ENCODE measurements at regions not wholly inside any gene's neighbourhood (a gene's known extent, or its start where the extent isn't known, plus 50 kb on each side); places are given as distances from the start of the nearest gene placed in this dataset.

DNA sequence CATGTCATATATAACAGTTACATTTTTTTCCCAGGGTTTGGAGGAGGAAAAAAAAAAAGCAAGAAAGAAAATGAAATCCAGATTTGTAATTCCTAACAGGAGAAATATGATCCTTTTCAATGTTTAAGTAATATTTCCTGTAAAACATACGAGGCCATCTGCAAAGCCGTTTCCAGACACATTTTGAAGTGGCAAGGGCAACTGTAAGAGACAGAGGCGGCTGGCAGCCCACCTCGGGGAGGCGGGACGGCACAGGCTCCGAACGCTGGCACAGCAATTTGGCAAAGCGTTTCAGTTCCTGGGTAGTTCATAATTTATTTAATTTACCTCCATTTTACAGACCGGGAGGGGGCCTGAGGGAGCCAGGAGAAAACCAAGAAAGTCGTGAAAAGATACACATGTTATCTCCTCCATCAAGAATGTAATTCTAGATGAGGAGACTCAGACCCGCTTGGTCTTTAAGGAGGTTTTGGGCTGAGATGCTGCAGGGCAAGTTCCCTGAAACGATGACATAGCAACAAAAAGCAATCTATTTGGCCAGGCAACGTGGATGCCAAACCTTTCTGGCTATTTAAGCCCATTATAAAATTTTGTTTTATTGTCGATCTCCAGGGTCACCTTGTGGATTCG, 448.5 kb upstream of the MKI67 start:
- Histone ChIP-seq H3K36me3 (ENCODE audit: control insufficient read depth in 1 of 2, insufficient read depth in 2 of 2, low read length in 2 of 2) (no peaks in the 10 kb centered on the region), H3K4me2 (ENCODE audit: low read length) (no peak overlapping the region), H4K20me1 (ENCODE audit: insufficient read depth) (no peaks in the 10 kb centered on the region), H3K9me3 (ENCODE audit: control insufficient read depth in 1 of 2, insufficient read depth in 1 of 2, low read depth in 1 of 2, low read length in 2 of 2) (no peaks in the 10 kb centered on the region), H3K27ac (ENCODE audit: low read depth, low read length) (no peak overlapping the region), H3K27me3 (ENCODE audit: insufficient read depth, low read length) (peaks cover 78% of the 10 kb centered on the region), H2AFZ (ENCODE audit: low read depth, low read length, poor library complexity, severe bottlenecking) (no peak overlapping the region), H3K4me1 (ENCODE audit: control insufficient read depth in 1 of 2, insufficient read depth in 2 of 2, low read length in 2 of 2) (no peaks in the 10 kb centered on the region), H3K9me2 (ENCODE audit: insufficient read depth) (no peaks in the 10 kb centered on the region), H3K4me3 (replicated peaks in 1 of 2; ENCODE audit: low read depth in 1 of 2, low read length in 2 of 2) (no peak overlapping the region), H3K79me2 (ENCODE audit: insufficient read depth, low read length) (no peaks in the 10 kb centered on the region), H3K9ac (ENCODE audit: low read length) (no peak overlapping the region)
- ATAC-seq: no peak
- ChIA-PET CTCF (no interaction called here), RAD21 (ENCODE audit: low non-redundant PET in 1 of 2, low total read pairs in 2 of 2, uncharacterized antibody in 2 of 2, unreplicated experiment in 2 of 2) (no interaction called here), POLR2A (no interaction called here)
- TF ChIP-seq ELF1 (IDR thresholded peaks at IDR 0.05; ENCODE audit: borderline replicate concordance, low read depth) (no peak), SRF (IDR thresholded peaks at IDR 0.05; ENCODE audit: low read depth) (no peak), SIN3A (IDR thresholded peaks at IDR 0.05; ENCODE audit: low read depth) (no peak), EZH2phosphoT487 (IDR thresholded peaks at IDR 0.05; ENCODE audit: borderline replicate concordance) (no peak), ZBTB33 (IDR thresholded peaks at IDR 0.05; ENCODE audit: extremely low read depth, insufficient replicate concordance, low read length) (no peak), FOSL1 (IDR thresholded peaks at IDR 0.05; ENCODE audit: low read depth) (no peak), POLR2AphosphoS5 (IDR thresholded peaks at IDR 0.05; ENCODE audit: low read depth, low read length) (no peak), ZNF274 (IDR thresholded peaks at IDR 0.05; ENCODE audit: low read depth, low read length) (no peak), MAX (IDR thresholded peaks at IDR 0.05) (no peak), EZH2 (IDR thresholded peaks at IDR 0.05) (no peak), EGR1 (IDR thresholded peaks at IDR 0.05; ENCODE audit: low read depth) (no peak)
- intact Hi-C loops (cut with micrococcal nuclease): no loop called here
- BruUV-seq (replicated peaks): no TSS peak
- DNase-seq (ENCODE audit: low read depth, low spot score): no peak
